CD4-positive, alpha-beta T cell treated with Interleukin-21 for 1 hour (primary cell): ENCODE measurements at regions not wholly inside any gene's neighbourhood (a gene's known extent, or its start where the extent isn't known, plus 50 kb on each side); places are given as distances from the start of the nearest gene placed in this dataset.

Source experiments
- DNase-seq: peaks from one replicate; pipeline ENCODE4 v3.0.0-alpha.2; 2020

GRCh38 chr4:104811727-104812126 is 317.0 kb upstream of the CXXC4 start:
- no peak for DNase-seq

DNA sequence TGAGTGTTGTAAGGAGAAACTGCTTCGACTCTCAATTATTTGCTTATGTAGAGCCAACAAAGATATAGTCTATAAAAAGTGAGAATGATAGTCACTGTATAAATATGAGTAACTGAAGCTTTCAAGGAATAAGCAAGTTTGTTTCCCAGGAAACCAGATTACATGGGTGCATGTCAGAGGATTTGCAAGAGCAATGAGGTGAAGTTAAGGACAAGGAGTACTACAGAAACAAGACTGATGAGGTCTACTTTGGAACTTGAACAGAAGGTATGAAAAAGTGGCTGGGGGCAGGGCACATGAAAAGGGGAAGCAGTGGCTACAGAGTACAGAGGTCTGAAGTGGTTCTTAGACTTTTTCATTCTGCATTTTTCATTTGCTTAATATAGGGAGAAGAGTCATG is 321.0 kb upstream of the CXXC4 start:
- no peak for DNase-seq

GRCh38 chr4:104818579-104818978 is 323.9 kb upstream of the CXXC4 start:
- DNase-seq: no peak

GRCh38 chr4:104826171-104826570 is 320.5 kb upstream of the TET2 start:
- DNase-seq: no peak

DNA sequence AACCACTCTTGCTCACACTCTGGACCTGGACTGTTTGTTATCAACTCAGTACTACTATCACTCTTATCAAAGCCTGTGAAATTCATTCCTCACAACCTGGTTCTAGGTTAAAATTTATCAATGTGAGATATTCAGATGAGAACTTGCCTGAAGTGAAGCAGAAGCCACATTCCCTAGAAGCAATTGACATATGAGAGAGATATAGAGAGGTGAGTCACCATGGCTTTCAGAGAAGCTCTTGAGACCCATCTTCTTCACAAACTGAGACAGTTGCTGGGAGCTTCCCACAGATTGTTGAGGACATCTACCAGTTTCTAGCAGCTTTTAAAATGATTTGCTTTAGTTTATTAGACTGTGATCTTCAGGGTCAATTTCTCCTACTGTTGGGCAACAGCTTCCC is 316.9 kb upstream of the TET2 start:
- DNase-seq: no peak

GRCh38 chr4:104848597-104849225 is 298.0 kb upstream of the TET2 start:
- DNase-seq: no peak

GRCh38 chr4:104859601-104860237 is 287.0 kb upstream of the TET2 start:
- no peak for DNase-seq

DNA sequence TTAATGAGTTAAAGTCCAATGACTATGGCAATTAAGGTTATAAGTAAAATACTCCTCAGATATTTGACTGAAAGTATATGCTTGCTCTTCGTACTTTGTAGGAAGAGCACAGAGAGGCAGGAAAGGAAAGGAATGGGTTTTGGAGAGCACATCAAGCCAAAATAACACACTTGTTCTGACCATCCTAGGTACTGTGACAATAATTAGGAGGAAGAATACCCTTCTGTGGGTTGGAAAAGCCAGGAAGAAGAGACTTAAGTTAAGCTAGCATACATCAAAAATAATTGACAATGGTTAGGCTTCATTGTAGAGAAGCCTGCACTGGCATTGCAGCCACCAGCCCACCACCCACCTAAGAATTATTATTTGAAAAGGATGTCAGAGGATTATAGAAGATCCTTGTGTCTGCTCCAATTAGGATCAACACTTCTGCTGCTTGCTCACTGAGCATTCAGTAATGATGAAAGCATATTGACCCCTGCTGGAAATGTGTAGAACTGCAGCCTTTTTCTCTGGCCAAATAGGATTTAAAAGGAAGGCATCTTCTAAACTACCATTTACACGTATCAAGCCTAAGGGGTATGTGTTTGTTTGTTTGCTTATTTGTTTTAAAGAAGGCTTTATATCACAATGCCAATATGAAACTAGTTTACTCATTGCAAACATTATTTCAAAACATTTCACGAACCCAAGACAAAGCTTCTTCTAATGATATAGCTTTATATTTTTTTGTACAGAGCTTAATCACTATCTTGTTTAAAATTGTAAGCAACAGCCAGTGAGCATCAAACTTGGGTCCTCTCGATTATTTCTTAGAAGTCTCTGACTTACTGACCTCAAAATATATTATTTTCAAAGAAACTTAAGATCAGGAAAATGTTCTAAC is 286.2 kb upstream of the TET2 start:
- DNase-seq: peak; percentile 66

DNA sequence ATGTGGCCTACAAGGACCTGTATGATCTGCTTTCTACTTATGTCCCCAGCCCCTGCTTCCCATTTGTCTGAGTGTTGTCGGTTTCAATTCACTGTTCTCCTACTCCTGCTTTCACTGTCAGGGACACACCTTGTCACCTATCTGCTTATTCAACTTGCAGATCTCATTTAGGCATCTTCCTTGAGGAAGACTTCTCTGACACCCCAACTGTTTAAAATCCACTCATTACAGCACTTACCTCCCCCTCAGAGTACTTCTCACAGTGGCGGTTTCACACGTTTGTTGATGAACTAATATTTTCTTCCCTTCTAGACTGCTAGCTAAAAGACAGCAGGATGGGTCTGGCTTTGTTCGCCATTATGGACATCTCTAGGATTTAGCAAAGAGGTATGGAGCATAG is 279.9 kb upstream of the TET2 start:
- no peak for DNase-seq

- DNase-seq: no peak
Observed at GRCh38 chr4:104868533-104868932, 278.1 kb upstream of the TET2 start.

DNA sequence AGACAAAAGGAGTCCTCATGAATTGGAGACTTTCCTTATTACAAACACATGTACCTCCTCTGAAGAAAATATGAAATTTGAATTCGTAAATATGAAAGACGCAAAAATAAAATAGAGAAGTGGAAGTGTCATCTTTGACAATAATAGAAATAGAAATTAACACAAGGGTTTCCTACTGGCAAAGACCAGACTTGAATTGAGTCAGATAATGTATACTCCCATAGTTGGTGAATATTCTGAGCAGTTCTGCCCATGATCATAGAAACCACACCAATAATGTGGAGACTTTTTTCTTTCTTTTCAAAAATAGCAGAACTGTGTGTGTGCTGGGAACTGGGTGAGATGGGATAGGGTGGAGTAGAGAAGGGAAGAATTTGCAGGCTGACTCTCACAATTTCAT is 277.7 kb upstream of the TET2 start:
- no peak for DNase-seq

GRCh38 chr4:104869831-104870230 is 276.8 kb upstream of the TET2 start:
- DNase-seq: no peak

GRCh38 chr4:104870495-104871233 is 276.0 kb upstream of the TET2 start:
- no peak for DNase-seq

- no peak for DNase-seq
Observed at GRCh38 chr4:104878936-104879335, 267.7 kb upstream of the TET2 start.

DNA sequence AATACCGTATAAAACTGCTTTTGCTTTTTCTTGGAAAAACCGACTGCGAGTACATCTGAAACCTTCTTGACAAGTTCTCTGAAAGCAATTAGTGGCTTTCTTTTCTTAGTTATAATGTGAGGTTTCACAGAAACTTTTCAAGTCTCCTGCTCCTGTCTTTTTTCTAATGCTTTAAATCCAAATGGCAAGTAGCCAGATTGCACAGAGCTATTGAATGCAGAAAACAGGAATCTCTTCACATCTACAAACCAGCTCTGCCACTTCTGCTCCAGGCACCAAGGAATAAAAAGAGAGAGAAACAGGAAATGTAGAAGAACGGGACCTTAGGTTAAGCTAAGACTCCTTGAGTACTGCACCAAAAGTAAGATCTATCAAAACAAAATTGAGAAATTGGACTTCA is 267.3 kb upstream of the TET2 start:
- no peak for DNase-seq

- DNase-seq: no peak
Observed at GRCh38 chr4:104879854-104880253, 266.8 kb upstream of the TET2 start.

DNA sequence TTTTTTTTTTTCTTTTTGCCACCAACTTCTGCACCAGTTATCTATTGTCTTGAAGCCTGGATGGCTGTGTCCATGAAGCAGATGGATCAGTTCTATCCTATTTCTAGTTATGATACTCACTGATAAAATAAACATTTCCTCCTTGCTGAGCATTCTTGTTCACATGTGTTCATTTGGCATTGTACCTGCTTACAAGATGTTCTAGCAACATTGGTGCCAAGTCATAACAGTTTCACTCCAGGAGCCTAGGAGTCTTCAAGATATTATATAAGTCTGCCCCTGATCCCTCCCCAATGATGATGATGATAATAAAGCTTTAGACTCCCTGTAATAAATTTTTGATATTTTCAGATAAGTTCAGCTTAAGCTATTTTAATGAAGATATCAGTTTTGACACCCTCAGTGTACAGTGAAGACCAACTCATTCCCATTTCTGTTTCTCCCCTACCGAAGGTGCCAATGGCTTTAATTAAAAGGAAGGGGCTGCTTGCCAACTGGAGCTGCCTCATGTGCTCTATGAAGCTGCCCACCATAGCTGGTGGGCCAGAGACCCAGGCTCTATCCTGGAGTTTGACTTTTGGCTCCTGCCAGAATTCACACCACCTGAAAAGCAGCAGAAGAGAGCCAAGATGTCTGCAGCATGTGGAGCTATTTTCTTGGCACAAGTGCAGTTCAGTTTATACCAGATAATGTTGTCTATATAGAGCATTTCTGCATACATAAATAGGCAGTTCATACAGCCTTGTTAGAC is 265.4 kb upstream of the TET2 start:
- no peak for DNase-seq

DNA sequence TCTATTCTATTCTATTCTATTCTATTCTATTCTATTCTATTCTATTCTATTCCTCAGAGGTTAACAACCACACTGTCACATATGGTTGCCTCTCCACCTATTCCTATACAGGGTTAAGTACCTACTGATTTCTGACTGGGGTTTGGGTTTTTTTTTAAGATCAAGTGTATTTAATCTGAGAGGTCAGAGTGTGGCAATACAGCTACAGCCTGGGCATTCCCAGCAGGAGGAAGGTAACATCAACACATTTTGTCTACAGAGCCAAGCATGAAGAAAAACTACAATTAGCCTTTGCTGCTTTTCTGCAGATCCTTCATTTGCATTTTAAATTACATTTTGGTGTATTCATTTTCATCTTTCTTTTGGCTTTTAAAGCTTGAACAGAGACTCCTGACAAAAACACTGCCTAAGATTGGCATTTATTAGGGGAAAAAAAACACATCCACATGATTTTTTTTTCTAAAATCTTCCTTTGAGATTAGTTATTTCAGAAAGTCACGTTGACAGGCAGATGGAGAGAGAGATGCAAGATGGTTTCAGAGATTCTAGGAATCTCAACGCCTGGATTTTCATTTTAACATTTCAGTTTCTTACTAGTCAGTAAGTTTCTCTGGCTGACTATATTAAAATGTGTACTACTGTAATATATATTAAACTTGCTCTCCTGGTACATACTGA is 255.9 kb upstream of the TET2 start:
- no peak for DNase-seq

DNA sequence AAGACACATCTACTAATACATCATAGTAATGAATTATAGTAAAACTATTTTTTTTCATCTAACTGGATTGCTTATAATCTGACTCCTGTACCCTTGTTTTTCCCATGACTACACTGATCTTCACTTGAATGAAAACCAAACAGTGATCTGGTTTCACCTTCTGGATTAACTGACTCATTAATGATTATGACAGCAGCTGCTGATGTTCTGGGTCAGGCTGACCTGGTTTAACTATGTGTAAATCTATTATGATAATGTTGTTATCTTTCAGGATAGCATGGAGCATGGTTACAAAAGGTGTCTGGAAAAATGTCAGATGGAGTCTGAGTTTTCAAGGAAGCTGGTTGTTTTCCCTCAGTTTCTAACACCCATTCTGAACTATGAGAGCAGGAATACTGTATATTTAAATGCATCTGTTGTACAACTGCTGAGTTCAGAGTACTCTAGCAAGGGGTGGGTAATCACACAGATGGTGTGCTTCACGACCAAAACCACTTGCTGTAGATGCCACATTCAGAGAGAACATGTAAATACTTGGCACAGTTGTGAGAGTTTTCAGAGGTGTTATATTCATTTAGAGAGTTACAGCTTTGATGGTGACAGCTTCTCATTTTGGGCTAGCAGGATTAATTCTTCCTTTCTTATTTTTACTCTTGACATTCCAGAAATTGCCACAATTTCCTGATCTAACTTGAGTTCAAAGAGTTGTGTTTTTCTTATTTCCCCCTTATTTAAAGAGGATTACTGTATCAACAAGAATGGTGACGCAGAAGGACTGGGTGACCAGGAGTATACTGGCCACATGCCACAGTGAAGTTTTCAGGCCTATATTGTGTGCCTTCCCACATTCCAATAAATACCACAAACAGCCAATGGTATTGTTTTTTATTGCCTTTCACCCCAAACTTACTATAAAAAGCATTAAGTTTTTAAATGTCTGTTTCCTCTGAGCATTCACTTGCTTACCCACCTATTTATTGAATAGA is 249.7 kb upstream of the TET2 start:
- DNase-seq: no peak

GRCh38 chr4:104899863-104900262 is 246.8 kb upstream of the TET2 start:
- no peak for DNase-seq

DNA sequence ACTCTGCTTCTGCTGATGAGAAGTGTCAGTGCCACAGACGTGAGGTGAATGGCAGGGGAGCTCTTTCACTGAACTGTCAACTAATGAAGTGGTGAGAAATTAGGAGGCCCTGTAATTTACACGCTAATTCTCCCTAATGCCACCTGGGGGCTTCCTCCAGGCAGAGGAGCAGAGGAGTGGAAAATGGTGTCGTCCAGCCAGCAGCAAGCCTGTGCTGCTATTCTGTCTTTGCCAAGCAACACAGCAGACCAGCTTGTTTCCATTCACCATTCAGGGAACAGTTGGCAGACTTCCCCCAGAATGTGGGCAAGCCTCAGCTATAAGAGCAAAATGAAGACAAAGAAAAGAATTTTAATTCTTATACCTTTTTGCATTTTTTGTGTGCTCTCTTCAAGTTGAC is 245.2 kb upstream of the TET2 start:
- no peak for DNase-seq
